Endothelial cell of umbilical vein (primary cell): ENCODE measurements at regions not wholly inside any gene's neighbourhood (a gene's known extent, or its start where the extent isn't known, plus 50 kb on each side); places are given as distances from the start of the nearest gene placed in this dataset.

Experiments
- BruUV-seq: library from RNA; stranded (reverse); fragments of 400-500 nt; replicated peaks from 2 replicates; lab custom pipeline; 2021; lab: Mats Ljungman, UMichigan
- CTCF ChIA-PET: fragments of 300-600, 350-600 bp; sonication (Branson Sonifier 250); formaldehyde crosslinking; loops from one replicate; lab custom pipeline; 2021; ENCODE audit warnings: antibody characterized with exemption, inconsistent platforms; lab: Charles Lee
- POLR2A ChIA-PET: fragments of 300-600, 350-600 bp; sonication (Branson Sonifier 250); formaldehyde crosslinking; loops from one replicate; lab custom pipeline; 2021; ENCODE audit warnings: antibody characterized with exemption, inconsistent platforms; lab: Charles Lee
- DNase-seq: peaks from one replicate; pipeline ENCODE4 v3.0.0-alpha.2; 2011; ENCODE audit warnings: low read depth, low spot score
- FAIRE-seq: peaks from 2 replicates; lab custom pipeline; 2011; peaks lifted over from hg19 to GRCh38; lab: Jason Lieb, UNC
- H2AFZ ChIP-seq: 2 replicates; pipeline ENCODE4 v1.6.0; 2012; ENCODE audit warnings: low read depth, low read length, control low read depth, inconsistent platforms
- H3K27ac ChIP-seq: 2 replicates; pipeline ENCODE4 v1.5.1; 2011; ENCODE audit warnings: low read depth, mild to moderate bottlenecking, control low read depth, low read length, moderate library complexity; ENCODE audit not compliant: insufficient read depth
- H3K27me3 ChIP-seq, 2 experiments: 2 replicates each; pipeline versions ENCODE4 v1.6.0 to v1.6.1; 2011; ENCODE audit warnings: low read length in 2 of 2, mixed read lengths in 1 of 2; ENCODE audit not compliant: control insufficient read depth in 2 of 2, insufficient read depth in 2 of 2
- H3K36me3 ChIP-seq, 2 experiments: 2 replicates in 1 of 2; 3 replicates in 1 of 2; pipeline ENCODE4 v1.5.1; 2011; ENCODE audit warnings: low read length in 2 of 2, mild to moderate bottlenecking in 1 of 2, moderate library complexity in 1 of 2; ENCODE audit not compliant: control insufficient read depth in 2 of 2, insufficient read depth in 2 of 2; ENCODE audit errors: extremely low read depth in 1 of 2
- H3K4me1 ChIP-seq: 3 replicates; pipeline ENCODE4 v1.5.1; 2011; ENCODE audit warnings: mild to moderate bottlenecking, low read length; ENCODE audit not compliant: control insufficient read depth, insufficient read depth; ENCODE audit errors: extremely low read depth
- H3K4me2 ChIP-seq: 2 replicates; pipeline ENCODE4 v1.6.1; 2011; ENCODE audit warnings: low read length, control low read depth, mixed read lengths; ENCODE audit not compliant: insufficient read depth
- H3K4me3 ChIP-seq, 3 experiments: fragments of 200-600 bp in 1 of 3; sonication (generic), shearing (Covaris generic) in 1 of 3; replicated peaks in 1 of 3; 2 replicates each; pipeline ENCODE4 v1.5.1; 2011 to 2016; ENCODE audit warnings: control low read depth in 3 of 3, low read length in 3 of 3, mild to moderate bottlenecking in 2 of 3, inconsistent platforms in 1 of 3, low read depth in 1 of 3, moderate library complexity in 1 of 3; ENCODE audit not compliant: insufficient read depth in 1 of 3
- H3K79me2 ChIP-seq: 2 replicates; pipeline ENCODE4 v1.6.0; 2012; ENCODE audit warnings: low read length, inconsistent platforms; ENCODE audit not compliant: control insufficient read depth, insufficient read depth
- H3K9ac ChIP-seq: replicated peaks from 2 replicates; pipeline ENCODE3; 2011; ENCODE audit warnings: low read length, control low read depth; ENCODE audit not compliant: insufficient read depth; ENCODE audit errors: extremely low read depth
- H3K9me1 ChIP-seq: replicated peaks from 3 replicates; pipeline ENCODE4 v1.6.0; 2011; ENCODE audit warnings: mild to moderate bottlenecking, low read length; ENCODE audit not compliant: control insufficient read depth, insufficient read depth; ENCODE audit errors: extremely low read depth
- H3K9me3 ChIP-seq: replicated peaks from 2 replicates; pipeline ENCODE4 v1.5.1; 2012; ENCODE audit warnings: low read length, inconsistent platforms; ENCODE audit not compliant: control insufficient read depth, insufficient read depth
- H4K20me1 ChIP-seq: replicated peaks from 2 replicates; pipeline ENCODE3; 2011; ENCODE audit warnings: mild to moderate bottlenecking, low read length; ENCODE audit not compliant: control insufficient read depth, insufficient read depth; ENCODE audit errors: extremely low read depth
- CTCF ChIP-seq, 2 donors: IDR thresholded peaks; 1 replicate in 1 of 2; 2 replicates in 1 of 2; pipeline ENCODE4 v1.5.1; 2011; ENCODE audit warnings: low read length in 2 of 2, mild to moderate bottlenecking in 2 of 2, moderate library complexity in 2 of 2, control low read depth in 1 of 2, inconsistent platforms in 1 of 2, low read depth in 1 of 2; ENCODE audit not compliant: insufficient read depth in 1 of 2; ENCODE audit errors: extremely low read depth in 1 of 2
- POLR2AphosphoS5 ChIP-seq: IDR thresholded peaks from 2 replicates; pipeline ENCODE4 v1.6.1; 2012; ENCODE audit warnings: low read depth, mild to moderate bottlenecking, control low read depth, low read length, moderate library complexity; ENCODE audit not compliant: insufficient read depth
- dilution Hi-C: fragments of 300-500 bp; cut with MboI; formaldehyde crosslinking; loops from one replicate; pipeline ENCODE4 v1.15.0; 2019; ENCODE audit warnings: low sequenced_read_pairs; ENCODE audit not compliant: extremely low pct_ligation_motif_present
- intact Hi-C: fragments of 100-400 bp; cut with micrococcal nuclease; formaldehyde crosslinking; loops from one replicate; pipeline ENCODE4 v1.10.0; 2022

GRCh38 chr5:141783005-141783946 lies 94.9 kb downstream of the PCDH1 start:
- POLR2A ChIA-PET: no interaction called here
- DNase-seq (no peak), FAIRE-seq (no peak)
- H3K9me1 ChIP-seq: no peaks in the 10 kb centered on the region
- no peaks in the 10 kb centered on the region for H3K4me1 ChIP-seq
- no peak overlapping the region for H3K4me2 ChIP-seq
- no peaks in the 10 kb centered on the region for H3K79me2 ChIP-seq
- no peak overlapping the region for H3K9ac ChIP-seq
- peaks cover 1 to 2% of the 10 kb centered on the region in 2 experiments for H3K27me3 ChIP-seq
- dilution Hi-C loops (no loop called here), intact Hi-C loops (no loop called here)
- H3K36me3 ChIP-seq: no peaks in the 10 kb centered on the region
- H4K20me1 ChIP-seq: no peaks in the 10 kb centered on the region
- H2AFZ ChIP-seq: no peak overlapping the region
- no peak overlapping the region for H3K27ac ChIP-seq
- BruUV-seq: no TSS peak
- CTCF ChIA-PET: interaction anchor here (0.7 to 3.0 kb wide), 3 partner anchors 91 to 177 kb away, joined by 3 to 10 read pairs (median 9); no protein-coding TSS in a partner anchor
- H3K9me3 ChIP-seq: no peaks in the 10 kb centered on the region
- no peak for TF ChIP-seq POLR2AphosphoS5
- H3K4me3 ChIP-seq: no peak overlapping the region

GRCh38 chr5:141781910-141782309 lies 96.3 kb downstream of the PCDH1 start:
- Histone ChIP-seq H3K9me1 (no peaks in the 10 kb centered on the region), H3K79me2 (no peaks in the 10 kb centered on the region), H3K4me3 (no peak overlapping the region), H4K20me1 (no peaks in the 10 kb centered on the region), H3K9me3 (no peaks in the 10 kb centered on the region), H3K4me1 (no peaks in the 10 kb centered on the region), H3K36me3 (no peaks in the 10 kb centered on the region), H2AFZ (no peak overlapping the region), H3K9ac (no peak overlapping the region), H3K27me3 (peaks cover 0 to 2% of the 10 kb centered on the region in 2 experiments), H3K27ac (no peak overlapping the region), H3K4me2 (no peak overlapping the region)
- intact Hi-C loops: no loop called here
- no TSS peak for BruUV-seq
- FAIRE-seq: no peak
- DNase-seq: no peak
- TF ChIP-seq POLR2AphosphoS5 (no peak), CTCF (IDR thresholded peaks at IDR 0.05; ENCODE audit: extremely low read depth in 1 of 2, insufficient read depth in 1 of 2, low read depth in 1 of 2, low read length in 2 of 2) (no peak)
- POLR2A ChIA-PET: no interaction called here
- dilution Hi-C loops: no loop called here
- CTCF ChIA-PET: interaction anchor here (1.4 to 2.5 kb wide), 6 partner anchors 16 to 97 kb away, joined by 4 to 16 read pairs (median 6); no protein-coding TSS in a partner anchor
